ENCODE measurements at regions not wholly inside any gene's neighbourhood (a gene's known extent, or its start where the extent isn't known, plus 50 kb on each side); places are given as distances from the start of the nearest gene placed in this dataset.

- no peak for TF ChIP-seq CTCF (IDR thresholded peaks at IDR 0.05)
- no peak for TF ChIP-seq REST (IDR thresholded peaks at IDR 0.05; ENCODE audit: insufficient read depth in 1 of 2, low read depth in 2 of 2, low read length in 1 of 2)
Observed at GRCh38 chr12:66804563-66804974, 125.7 kb upstream of the GRIP1 start.

Data from Panc1 (cell line).